ENCODE measurements at regions not wholly inside any gene's neighbourhood (a gene's known extent, or its start where the extent isn't known, plus 50 kb on each side); places are given as distances from the start of the nearest gene placed in this dataset.

- intact Hi-C loops (cut with DNase I; ENCODE audit: low total_unique reads), result no loop called here
- no peaks in the 10 kb centered on the region for H3K9me3 ChIP-seq
- H3K4me3 ChIP-seq, result no peak overlapping the region
- no peak for TF ChIP-seq CTCF (IDR thresholded peaks at IDR 0.05)
- no peak for DNase-seq
- peaks cover 0 to 4% (median 0%) of the 10 kb centered on the region in 4 donors for H3K4me1 ChIP-seq
- no peak overlapping the region for H3K27ac ChIP-seq
- no peaks in the 10 kb centered on the region for H3K27me3 ChIP-seq
- no peaks in the 10 kb centered on the region for H3K36me3 ChIP-seq
Observed at GRCh38 chr22:27087051-27087450, 429.7 kb downstream of the MIAT start.

DNA sequence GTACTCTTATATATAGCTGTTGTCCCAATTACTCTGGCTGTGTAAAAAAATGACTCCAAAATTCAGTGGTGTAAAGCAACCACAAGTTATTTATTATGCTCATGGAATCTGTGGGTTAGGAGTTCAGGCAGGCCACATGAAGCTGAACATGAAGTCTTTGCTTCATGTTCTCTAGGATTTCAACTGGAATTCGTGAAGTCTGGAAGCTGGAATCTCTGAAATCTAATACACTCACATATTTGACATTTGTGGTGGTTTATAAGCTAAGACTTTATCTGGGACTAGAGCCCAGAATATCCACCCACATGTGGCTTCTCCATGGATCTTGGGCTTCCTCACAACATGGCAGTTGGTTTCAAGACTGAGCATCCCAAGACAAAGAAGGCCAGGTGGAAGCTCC is 430.6 kb downstream of the MIAT start:
- no peak for TF ChIP-seq CTCF (IDR thresholded peaks at IDR 0.05)
- no peaks in the 10 kb centered on the region for H3K9me3 ChIP-seq
- H3K27ac ChIP-seq, result no peak overlapping the region
- H3K27me3 ChIP-seq, result no peaks in the 10 kb centered on the region
- DNase-seq, result no peak
- no peaks in the 10 kb centered on the region for H3K36me3 ChIP-seq
- peaks cover 0 to 4% (median 0%) of the 10 kb centered on the region in 4 donors for H3K4me1 ChIP-seq
- intact Hi-C loops (cut with DNase I; ENCODE audit: low total_unique reads), result no loop called here
- H3K4me3 ChIP-seq, result no peak overlapping the region

DNA sequence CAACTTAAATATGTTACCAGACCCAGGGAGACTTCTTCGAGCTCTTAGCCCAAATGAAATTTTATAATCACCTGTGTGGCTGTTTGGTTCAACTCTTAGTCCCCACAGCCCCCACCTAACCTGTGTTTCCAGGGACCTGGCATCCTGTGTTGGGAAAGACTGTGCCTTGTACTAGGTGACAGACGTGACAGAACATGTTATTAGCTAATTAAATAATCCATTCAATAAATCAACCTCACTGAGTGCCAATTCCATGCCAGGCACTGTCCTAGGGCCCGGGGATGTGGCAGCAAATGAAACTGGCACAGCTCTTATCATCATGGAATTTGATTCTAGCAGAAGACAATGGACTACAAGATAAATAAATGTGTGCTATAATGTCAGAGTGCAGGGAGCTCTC is 431.9 kb downstream of the MIAT start:
- Histone ChIP-seq H3K27ac (no peak overlapping the region), H3K9me3 (no peaks in the 10 kb centered on the region), H3K4me3 (no peak overlapping the region), H3K4me1 (peaks cover 0 to 5% (median 0%) of the 10 kb centered on the region in 4 donors), H3K36me3 (no peaks in the 10 kb centered on the region), H3K27me3 (no peaks in the 10 kb centered on the region)
- intact Hi-C loops (cut with DNase I; ENCODE audit: low total_unique reads), result no loop called here
- no peak for DNase-seq
- no peak for TF ChIP-seq CTCF (IDR thresholded peaks at IDR 0.05)

DNA sequence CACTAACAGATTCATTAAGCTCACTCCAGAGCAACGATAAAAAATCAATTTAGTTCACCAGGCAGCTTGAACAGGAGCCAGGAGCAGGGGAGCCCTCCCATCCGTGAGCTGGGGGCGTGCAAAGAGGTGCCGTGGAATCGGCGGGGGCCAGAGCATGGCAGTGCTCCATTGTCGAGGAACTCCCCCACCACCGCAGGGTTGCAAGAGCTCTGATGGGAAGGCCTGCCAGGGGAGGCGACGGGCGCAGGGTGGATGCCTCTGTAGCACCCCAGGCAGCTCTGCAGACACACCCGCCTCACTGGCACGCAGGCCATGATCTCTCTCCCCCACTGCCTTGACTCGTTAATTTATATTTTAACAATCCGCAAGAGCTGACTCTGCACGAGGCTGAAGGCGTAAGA is 433.2 kb downstream of the MIAT start:
- Histone ChIP-seq H3K27me3 (no peaks in the 10 kb centered on the region), H3K36me3 (no peaks in the 10 kb centered on the region), H3K4me1 (peaks cover 0 to 16% (median 3%) of the 10 kb centered on the region in 4 donors), H3K27ac (no peak overlapping the region), H3K4me3 (no peak overlapping the region), H3K9me3 (no peaks in the 10 kb centered on the region)
- no peak for TF ChIP-seq CTCF (IDR thresholded peaks at IDR 0.05)
- DNase-seq, result no peak
- intact Hi-C loops (cut with DNase I; ENCODE audit: low total_unique reads), result no loop called here

DNA sequence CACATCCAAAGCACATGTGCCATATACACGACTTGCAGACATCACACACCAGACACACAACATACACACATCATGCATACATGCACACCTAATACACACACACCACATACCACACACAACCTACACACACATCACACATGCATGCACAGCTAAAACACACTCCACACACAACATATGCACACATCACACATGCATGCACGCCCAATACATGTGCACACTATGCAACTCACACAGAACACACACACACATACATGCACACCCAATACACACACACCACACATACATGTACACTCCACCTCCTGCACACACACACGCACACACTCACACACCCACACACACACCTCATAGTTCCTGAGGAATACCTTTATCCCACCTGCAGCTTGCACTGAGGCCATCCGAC is 436.0 kb downstream of the MIAT start:
- Histone ChIP-seq H3K4me1 (peaks cover 0 to 16% (median 3%) of the 10 kb centered on the region in 4 donors), H3K27ac (no peak overlapping the region), H3K9me3 (no peaks in the 10 kb centered on the region), H3K4me3 (no peak overlapping the region), H3K27me3 (no peaks in the 10 kb centered on the region), H3K36me3 (no peaks in the 10 kb centered on the region)
- DNase-seq, result no peak
- TF ChIP-seq CTCF (IDR thresholded peaks at IDR 0.05), result no peak
- intact Hi-C loops (cut with DNase I; ENCODE audit: low total_unique reads), result no loop called here

All from tibial artery (tissue), 4 donors.